Keratinocyte (primary cell): ENCODE measurements at regions not wholly inside any gene's neighbourhood (a gene's known extent, or its start where the extent isn't known, plus 50 kb on each side); places are given as distances from the start of the nearest gene placed in this dataset.

ENCODE experiments used
- DNase-seq: peaks from one replicate; pipeline ENCODE4 v3.0.0-alpha.2; 2011; ENCODE audit warnings: low read depth, missing footprints, low spot score
- FAIRE-seq: peaks from 2 replicates; lab custom pipeline; 2011; peaks lifted over from hg19 to GRCh38; lab: Jason Lieb, UNC
- H2AFZ ChIP-seq: 2 replicates; pipeline ENCODE4 v1.6.0; 2012; ENCODE audit warnings: low read length, control low read depth, inconsistent platforms; ENCODE audit not compliant: control insufficient read depth
- H3K27ac ChIP-seq: 2 replicates; pipeline ENCODE4 v1.5.1; 2011; ENCODE audit warnings: low read length; ENCODE audit not compliant: control insufficient read depth, insufficient read depth
- H3K27me3 ChIP-seq: 3 replicates; pipeline ENCODE4 v1.6.0; 2011; ENCODE audit warnings: low read length; ENCODE audit not compliant: control insufficient read depth, insufficient read depth; ENCODE audit errors: extremely low read depth
- H3K36me3 ChIP-seq, 2 experiments: 2 replicates in 1 of 2; 3 replicates in 1 of 2; pipeline ENCODE4 v1.5.1; 2011; ENCODE audit warnings: low read length in 2 of 2, mild to moderate bottlenecking in 1 of 2; ENCODE audit not compliant: control insufficient read depth in 2 of 2, insufficient read depth in 2 of 2; ENCODE audit errors: extremely low read depth in 1 of 2
- H3K4me1 ChIP-seq: 3 replicates; pipeline ENCODE4 v1.5.1; 2011; ENCODE audit warnings: low read length; ENCODE audit not compliant: control insufficient read depth, insufficient read depth; ENCODE audit errors: extremely low read depth
- H3K4me2 ChIP-seq: 3 replicates; pipeline ENCODE4 v1.6.0; 2011; ENCODE audit warnings: low read depth, low read length; ENCODE audit not compliant: control insufficient read depth, insufficient read depth; ENCODE audit errors: extremely low read depth
- H3K4me3 ChIP-seq, 3 experiments: fragments of 200-600 bp in 1 of 3; sonication (generic) in 1 of 3; 2 replicates in 2 of 3; 3 replicates in 1 of 3; pipeline ENCODE4 v1.5.1; 2011 to 2016; ENCODE audit warnings: low read length in 3 of 3, mild to moderate bottlenecking in 3 of 3, control low read depth in 2 of 3, inconsistent platforms in 1 of 3, low read depth in 1 of 3, mixed read lengths in 1 of 3, mixed run types in 1 of 3, moderate library complexity in 1 of 3; ENCODE audit not compliant: control insufficient read depth in 2 of 3, insufficient read depth in 2 of 3; ENCODE audit errors: extremely low read depth in 1 of 3
- H3K79me2 ChIP-seq: 2 replicates; pipeline ENCODE4 v1.6.0; 2012; ENCODE audit warnings: low read length; ENCODE audit not compliant: control insufficient read depth, insufficient read depth
- H3K9ac ChIP-seq: 3 replicates; pipeline ENCODE4 v1.6.0; 2011; ENCODE audit warnings: low read length; ENCODE audit not compliant: control insufficient read depth, insufficient read depth; ENCODE audit errors: extremely low read depth
- H3K9me1 ChIP-seq: 3 replicates; pipeline ENCODE4 v1.6.0; 2011; ENCODE audit warnings: low read length; ENCODE audit not compliant: control insufficient read depth, insufficient read depth; ENCODE audit errors: extremely low read depth
- H3K9me3 ChIP-seq: 2 replicates; pipeline ENCODE4 v1.5.1; 2012; ENCODE audit warnings: low read depth, low read length; ENCODE audit not compliant: control insufficient read depth
- H4K20me1 ChIP-seq: 3 replicates; pipeline ENCODE4 v1.6.0; 2011; ENCODE audit warnings: low read length; ENCODE audit not compliant: control insufficient read depth, insufficient read depth; ENCODE audit errors: extremely low read depth
- EZH2 ChIP-seq: IDR thresholded peaks from one replicate; pipeline ENCODE4 v1.6.1; 2012; ENCODE audit warnings: inconsistent platforms, mild to moderate bottlenecking, low read length, moderate library complexity
- dilution Hi-C: fragments of 300-500 bp; cut with MboI; formaldehyde crosslinking; loops from one replicate; pipeline ENCODE4 v1.7.0; 2020; ENCODE audit warnings: low sequenced_read_pairs; ENCODE audit not compliant: extremely low pct_ligation_motif_present
- TF ChIP-seq, protein P1 (sequence below), 3 experiments: IDR thresholded peaks in 1 of 3; conservative IDR thresholded peaks in 1 of 3; optimal IDR thresholded peaks in 1 of 3; 2 replicates in 2 of 3; 3 replicates in 1 of 3; pipeline versions ENCODE3 to v1.5.1; 2011; ENCODE audit warnings: low read length in 3 of 3, mild to moderate bottlenecking in 3 of 3, moderate library complexity in 2 of 3, control low read depth in 1 of 3, inconsistent platforms in 1 of 3; ENCODE audit not compliant: insufficient read depth in 2 of 3; ENCODE audit errors: extremely low read depth in 1 of 3

DNA sequence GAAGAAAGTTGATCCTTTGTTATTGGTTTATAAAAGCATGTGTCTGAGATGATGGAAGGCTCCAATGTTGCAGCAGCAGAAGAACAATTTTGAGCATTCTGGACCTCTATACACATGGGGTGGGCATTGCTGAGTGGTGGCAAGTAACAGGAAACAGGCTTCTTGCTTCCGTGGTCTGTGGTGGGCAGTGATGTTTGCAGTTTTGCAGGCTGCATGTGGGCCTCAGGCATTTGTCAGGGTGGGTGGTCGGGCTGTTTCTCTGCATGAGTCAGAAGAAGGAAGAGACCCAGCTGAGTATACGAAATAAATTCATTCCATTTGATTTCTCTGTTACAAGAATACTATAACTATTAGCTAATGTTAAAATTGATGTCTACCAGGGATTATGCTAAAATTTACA, 239.5 kb upstream of the COL3A1 start:
- Histone ChIP-seq H3K9ac (no peak overlapping the region), H3K9me1 (no peaks in the 10 kb centered on the region), H2AFZ (no peak overlapping the region), H3K27me3 (no peaks in the 10 kb centered on the region), H3K36me3 (no peaks in the 10 kb centered on the region), H3K4me3 (no peak overlapping the region), H3K79me2 (no peaks in the 10 kb centered on the region), H3K27ac (no peak overlapping the region), H3K9me3 (no peaks in the 10 kb centered on the region), H4K20me1 (no peaks in the 10 kb centered on the region), H3K4me1 (no peaks in the 10 kb centered on the region), H3K4me2 (no peak overlapping the region)
- FAIRE-seq (no peak), DNase-seq (no peak)
- dilution Hi-C loops: no loop called here
- no peak for TF ChIP-seq EZH2
- TF ChIP-seq, protein P1, sequence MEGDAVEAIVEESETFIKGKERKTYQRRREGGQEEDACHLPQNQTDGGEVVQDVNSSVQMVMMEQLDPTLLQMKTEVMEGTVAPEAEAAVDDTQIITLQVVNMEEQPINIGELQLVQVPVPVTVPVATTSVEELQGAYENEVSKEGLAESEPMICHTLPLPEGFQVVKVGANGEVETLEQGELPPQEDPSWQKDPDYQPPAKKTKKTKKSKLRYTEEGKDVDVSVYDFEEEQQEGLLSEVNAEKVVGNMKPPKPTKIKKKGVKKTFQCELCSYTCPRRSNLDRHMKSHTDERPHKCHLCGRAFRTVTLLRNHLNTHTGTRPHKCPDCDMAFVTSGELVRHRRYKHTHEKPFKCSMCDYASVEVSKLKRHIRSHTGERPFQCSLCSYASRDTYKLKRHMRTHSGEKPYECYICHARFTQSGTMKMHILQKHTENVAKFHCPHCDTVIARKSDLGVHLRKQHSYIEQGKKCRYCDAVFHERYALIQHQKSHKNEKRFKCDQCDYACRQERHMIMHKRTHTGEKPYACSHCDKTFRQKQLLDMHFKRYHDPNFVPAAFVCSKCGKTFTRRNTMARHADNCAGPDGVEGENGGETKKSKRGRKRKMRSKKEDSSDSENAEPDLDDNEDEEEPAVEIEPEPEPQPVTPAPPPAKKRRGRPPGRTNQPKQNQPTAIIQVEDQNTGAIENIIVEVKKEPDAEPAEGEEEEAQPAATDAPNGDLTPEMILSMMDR (optimal IDR thresholded peaks at IDR 0.05 in 1 of 3, IDR thresholded peaks at IDR 0.05 in 1 of 3, conservative IDR thresholded peaks at IDR 0.05 in 1 of 3; ENCODE audit: extremely low read depth in 1 of 3, insufficient read depth in 2 of 3, low read length in 3 of 3): no peak

DNA sequence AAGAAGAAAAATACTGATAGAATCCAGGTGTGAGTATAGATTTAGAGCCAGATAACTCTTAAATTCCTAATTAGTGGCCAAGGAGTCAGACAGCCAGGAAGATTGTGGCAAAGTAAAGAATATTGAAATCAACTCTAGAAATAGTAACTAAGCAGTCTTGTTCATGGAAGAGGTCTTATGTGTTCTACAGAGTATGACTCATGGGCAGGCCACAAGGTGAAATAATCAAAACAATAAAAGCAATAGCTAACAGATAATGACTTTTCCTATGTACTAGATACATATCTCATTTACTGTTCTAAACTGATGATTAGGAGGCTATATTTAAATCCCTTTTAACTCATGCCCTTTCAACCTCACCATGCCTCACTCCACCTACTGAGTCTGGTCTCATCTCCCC, 227.4 kb upstream of the COL3A1 start:
- no peak for DNase-seq
- Histone ChIP-seq H3K9me3 (no peaks in the 10 kb centered on the region), H4K20me1 (no peaks in the 10 kb centered on the region), H3K36me3 (no peaks in the 10 kb centered on the region), H3K4me2 (no peak overlapping the region), H3K4me3 (no peak overlapping the region), H3K27ac (no peak overlapping the region), H2AFZ (no peak overlapping the region), H3K9me1 (no peaks in the 10 kb centered on the region), H3K79me2 (no peaks in the 10 kb centered on the region), H3K27me3 (no peaks in the 10 kb centered on the region), H3K9ac (no peak overlapping the region), H3K4me1 (no peaks in the 10 kb centered on the region)
- dilution Hi-C loops: no loop called here
- FAIRE-seq: no peak
- no peak for TF ChIP-seq EZH2
- TF ChIP-seq, protein P1 (optimal IDR thresholded peaks at IDR 0.05 in 1 of 3, IDR thresholded peaks at IDR 0.05 in 1 of 3, conservative IDR thresholded peaks at IDR 0.05 in 1 of 3; ENCODE audit: extremely low read depth in 1 of 3, insufficient read depth in 2 of 3, low read length in 3 of 3): no peak
